Urinary bladder (tissue), 4 donors: ENCODE measurements at regions not wholly inside any gene's neighbourhood (a gene's known extent, or its start where the extent isn't known, plus 50 kb on each side); places are given as distances from the start of the nearest gene placed in this dataset. TPM values are rescaled to one million over a fixed set of nuclear protein-coding genes. Genes with fewer than 3 reads are reported as not detected.

ENCODE experiments used
- DNase-seq: peaks from one replicate; pipeline ENCODE4 v3.0.0-alpha.2; 2015; ENCODE audit errors: extremely low spot score
- H3K27ac ChIP-seq: one replicate; pipeline ENCODE4 v1.5.1; 2013; ENCODE audit warnings: low read depth, mild to moderate bottlenecking, moderate library complexity
- H3K36me3 ChIP-seq: one replicate; pipeline ENCODE4 v1.6.1; 2013; ENCODE audit warnings: mild to moderate bottlenecking, moderate library complexity; ENCODE audit not compliant: insufficient read depth
- H3K4me1 ChIP-seq: one replicate; pipeline ENCODE4 v1.6.1; 2013; ENCODE audit warnings: mild to moderate bottlenecking, moderate library complexity; ENCODE audit not compliant: insufficient read depth
- H3K4me3 ChIP-seq: one replicate; pipeline ENCODE4 v1.5.1; 2013; ENCODE audit warnings: low read depth, low read length
- WGBS: extraction: QIAGEN DNeasy Blood & Tissue Kit; methylation state at CpG from one replicate; pipeline ENCODE4 v1.1.7; 2013; 5-methylcytosine and 5-hydroxymethylcytosine counted together
- small RNA-seq: library from RNA; depleted of rRNA; stranded (forward); fragments of <200 nt; gene quantifications from one replicate; pipeline ENCODE3, GENCODE V24; 2014
- donor health status: healthy with polysubstance abuse.
- donor health status: healthy.

- 95% methylated on average over 1 of the region's 1 CpG for WGBS
These were observed 56.5 kb upstream of the ETV6 start for GRCh38 chr12:11593013-11593412.

GRCh38 chr12:11595080-11595479 is 54.4 kb upstream of the ETV6 start:
- Histone ChIP-seq H3K36me3 (no peaks in the 10 kb centered on the region), H3K27ac (no peak overlapping the region), H3K4me3 (no peak overlapping the region), H3K4me1 (no peaks in the 10 kb centered on the region)
- DNase-seq = no peak
- 62% methylated on average over 3 of the region's 3 CpGs for WGBS

More at GRCh38 chr12:11593013-11593412, 56.5 kb upstream of the ETV6 start:
- no peaks in the 10 kb centered on the region for H3K36me3 ChIP-seq
- no peaks in the 10 kb centered on the region for H3K4me1 ChIP-seq
- H3K27ac ChIP-seq = no peak overlapping the region
- no peak overlapping the region for H3K4me3 ChIP-seq
- DNase-seq = no peak

GRCh38 chr12:11596141-11596540 is 53.3 kb upstream of the ETV6 start:
- Histone ChIP-seq H3K4me3 (no peak overlapping the region), H3K36me3 (no peaks in the 10 kb centered on the region), H3K27ac (no peak overlapping the region), H3K4me1 (no peaks in the 10 kb centered on the region)
- no peak for DNase-seq
- 58% methylated on average over 1 of the region's 1 CpG for WGBS

- Histone ChIP-seq H3K27ac (no peak overlapping the region), H3K4me3 (no peak overlapping the region), H3K36me3 (no peaks in the 10 kb centered on the region), H3K4me1 (no peaks in the 10 kb centered on the region)
- 94% methylated on average over 7 of the region's 7 CpGs for WGBS
- no peak for DNase-seq
These were observed 50.6 kb upstream of the ETV6 start for GRCh38 chr12:11598900-11599299.

Small RNAs in the stretch of these regions (small RNA-seq; reads per million reads assigned to genes)
- gene AC007450.3 (not detected), gene HIGD1AP8 (not detected), gene RNU7-60P (not detected)
